Nephron (organoid): ENCODE measurements at regions not wholly inside any gene's neighbourhood (a gene's known extent, or its start where the extent isn't known, plus 50 kb on each side); places are given as distances from the start of the nearest gene placed in this dataset.

ENCODE experiments used
- H3K27ac Mint-ChIP-seq, 3 experiments: 2 replicates each; pipeline ENCODE4 v1.8.0; 2020; ENCODE audit warnings: mixed read lengths in 3 of 3, mild to moderate bottlenecking in 2 of 3, moderate library complexity in 1 of 3
- H3K27me3 Mint-ChIP-seq: 2 replicates; pipeline ENCODE4 v1.8.0; 2021; ENCODE audit warnings: low read depth, mild to moderate bottlenecking, moderate library complexity, mixed read lengths
- H3K36me3 Mint-ChIP-seq: 2 replicates; pipeline ENCODE4 v1.8.0; 2020; ENCODE audit warnings: low read depth, mixed read lengths
- H3K4me1 Mint-ChIP-seq: 2 replicates; pipeline ENCODE4 v1.8.0; 2020; ENCODE audit warnings: mixed read lengths
- H3K4me3 Mint-ChIP-seq, 3 experiments: 2 replicates each; pipeline ENCODE4 v1.8.0; 2020; ENCODE audit warnings: mild to moderate bottlenecking in 3 of 3, mixed read lengths in 3 of 3, moderate library complexity in 2 of 3
- H3K9me3 Mint-ChIP-seq: 2 replicates; pipeline ENCODE4 v1.8.0; 2020; ENCODE audit warnings: mixed read lengths
- CTCF ChIP-seq, 3 experiments: fragments of 200-600 bp; sonication (generic); IDR thresholded peaks; one replicate each; pipeline ENCODE4 v1.5.0; 2021; ENCODE audit warnings: antibody characterized with exemption in 3 of 3; ENCODE audit not compliant: unreplicated experiment in 3 of 3

- TF ChIP-seq CTCF (IDR thresholded peaks at IDR 0.05; ENCODE audit: unreplicated experiment in 3 of 3): no peak
- Mint-ChIP-seq H3K27me3 (peaks cover 6% of the 10 kb centered on the region), H3K4me1 (peaks cover 77% of the 10 kb centered on the region), H3K36me3 (no peaks in the 10 kb centered on the region), H3K9me3 (no peaks in the 10 kb centered on the region), H3K27ac (peak overlapping the region in 2 of 3 experiments; percentile 79 to 90), H3K4me3 (no peak overlapping the region)
Measured at GRCh38 chr2:41958251-41958650, 89.6 kb upstream of the PKDCC start.

DNA sequence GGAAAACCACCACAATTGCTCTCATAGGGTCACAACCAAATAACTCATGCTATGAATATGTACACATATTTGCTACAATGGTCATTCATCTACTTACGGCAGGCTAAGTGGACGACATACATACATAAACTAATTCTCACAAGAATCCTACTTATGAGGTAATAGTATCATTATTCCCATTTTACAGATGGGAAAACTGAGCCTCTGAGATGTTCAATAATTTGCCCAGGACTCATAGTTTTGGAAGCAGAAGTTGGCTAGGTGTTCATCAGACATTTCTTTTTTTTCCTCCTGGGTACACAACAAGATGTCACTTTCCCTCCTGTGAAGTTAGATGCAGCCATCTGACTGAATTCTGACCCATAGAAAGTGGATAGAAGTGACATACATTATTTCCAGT lies 89.0 kb upstream of the PKDCC start:
- no peaks in the 10 kb centered on the region for H3K9me3 Mint-ChIP-seq
- H3K27ac Mint-ChIP-seq: peak overlapping the region in 1 of 3 experiments; percentile 79
- H3K4me1 Mint-ChIP-seq: peaks cover 78% of the 10 kb centered on the region
- H3K4me3 Mint-ChIP-seq: no peak overlapping the region
- no peak for TF ChIP-seq CTCF (IDR thresholded peaks at IDR 0.05; ENCODE audit: unreplicated experiment in 3 of 3)
- peaks cover 3% of the 10 kb centered on the region for H3K27me3 Mint-ChIP-seq
- H3K36me3 Mint-ChIP-seq: no peaks in the 10 kb centered on the region

GRCh38 chr2:41959760-41960159 lies 88.1 kb upstream of the PKDCC start:
- Mint-ChIP-seq H3K27ac (peak overlapping the region; percentile 26 to 98 (median 86)), H3K4me1 (peaks cover 82% of the 10 kb centered on the region), H3K4me3 (no peak overlapping the region), H3K36me3 (no peaks in the 10 kb centered on the region), H3K9me3 (no peaks in the 10 kb centered on the region), H3K27me3 (no peaks in the 10 kb centered on the region)
- TF ChIP-seq CTCF (IDR thresholded peaks at IDR 0.05; ENCODE audit: unreplicated experiment in 3 of 3): no peak

DNA sequence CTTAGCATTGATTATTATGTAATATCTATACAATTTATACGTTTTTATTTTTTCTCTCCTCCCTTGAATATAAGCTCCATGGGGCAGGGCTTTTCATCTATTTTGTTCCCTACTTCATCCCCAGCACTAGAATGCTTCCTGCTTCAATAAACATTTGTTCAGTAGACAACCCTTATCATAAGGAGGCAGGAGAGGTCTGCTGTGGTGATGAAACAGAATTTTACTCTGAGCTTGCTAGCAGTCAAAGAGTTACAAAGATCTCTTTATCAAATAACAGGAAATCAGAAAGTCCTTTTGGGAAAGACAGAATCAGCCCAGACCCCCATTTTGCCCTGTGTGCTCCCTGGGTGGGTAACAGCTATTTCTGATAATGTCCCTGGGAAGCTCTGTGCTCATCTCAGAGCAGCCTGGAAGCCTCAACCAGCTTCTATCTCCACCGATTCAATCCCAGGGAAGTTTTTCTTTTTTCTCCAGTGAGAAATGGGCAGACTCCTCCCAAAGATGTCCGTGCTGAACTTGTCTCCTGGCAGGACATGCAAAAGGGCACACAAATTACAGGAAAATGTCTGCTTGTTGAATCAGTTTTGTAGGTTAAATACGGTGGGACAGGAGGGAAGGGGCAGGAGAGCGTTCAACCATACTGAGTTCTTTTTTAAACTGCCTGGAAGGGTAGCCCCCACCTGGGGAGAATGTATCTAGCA lies 84.7 kb upstream of the PKDCC start:
- no peaks in the 10 kb centered on the region for H3K27me3 Mint-ChIP-seq
- H3K9me3 Mint-ChIP-seq: no peaks in the 10 kb centered on the region
- H3K36me3 Mint-ChIP-seq: no peaks in the 10 kb centered on the region
- H3K27ac Mint-ChIP-seq: peak overlapping the region; percentile 95 to 98 (median 97)
- no peak for TF ChIP-seq CTCF (IDR thresholded peaks at IDR 0.05; ENCODE audit: unreplicated experiment in 3 of 3)
- peaks cover 89% of the 10 kb centered on the region for H3K4me1 Mint-ChIP-seq
- H3K4me3 Mint-ChIP-seq: peak overlapping the region in 2 of 3 experiments; percentile 13 to 17

DNA sequence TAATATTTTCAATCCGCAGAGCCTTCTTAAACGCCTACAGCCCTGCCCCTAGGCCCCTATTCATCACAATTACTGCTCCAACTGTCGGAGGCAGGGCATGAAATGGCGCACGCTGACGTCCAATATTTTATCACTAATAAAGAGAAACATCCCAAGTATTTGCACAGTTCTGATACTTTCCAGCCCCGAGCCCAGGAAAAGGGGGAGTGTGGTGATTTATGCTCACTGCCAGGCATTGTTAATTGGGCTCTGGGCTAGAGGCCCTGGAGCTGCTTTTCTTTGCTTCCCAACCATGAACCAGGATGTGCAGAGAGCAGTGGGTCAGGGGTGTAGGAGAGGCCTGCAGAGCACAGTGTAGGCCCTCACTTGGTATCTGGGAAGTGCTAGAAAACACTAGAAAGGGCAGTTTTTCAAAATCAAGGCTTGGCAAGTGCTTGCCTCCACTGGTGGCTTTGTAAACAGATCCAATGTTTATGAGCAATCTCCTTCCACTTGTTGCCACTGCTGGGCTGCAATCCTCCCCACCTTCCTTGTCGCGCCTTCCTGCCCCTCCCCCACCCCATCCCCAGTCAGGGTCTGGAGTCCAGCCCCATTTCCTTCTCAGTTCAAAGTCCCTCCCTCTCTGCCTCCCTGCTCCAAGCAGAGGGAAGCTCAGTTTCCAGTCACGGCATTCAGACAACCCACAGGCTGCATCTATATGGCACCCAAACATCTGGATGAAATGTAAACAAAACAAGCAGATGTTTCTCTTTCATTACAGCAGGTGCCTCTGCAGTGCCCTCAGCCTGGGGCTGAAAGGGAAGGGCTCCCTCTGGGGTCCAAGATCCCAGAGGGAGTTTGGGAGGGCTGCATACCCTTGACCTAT lies 83.9 kb upstream of the PKDCC start:
- Mint-ChIP-seq H3K4me1 (peaks cover 92% of the 10 kb centered on the region), H3K36me3 (no peaks in the 10 kb centered on the region), H3K27ac (peak overlapping the region; percentile 95 to 98 (median 97)), H3K9me3 (no peaks in the 10 kb centered on the region), H3K27me3 (no peaks in the 10 kb centered on the region), H3K4me3 (peak overlapping the region; percentile 17 to 60 (median 30))
- TF ChIP-seq CTCF (IDR thresholded peaks at IDR 0.05; ENCODE audit: unreplicated experiment in 3 of 3): no peak
